Activated CD4-positive, alpha-beta T cell treated with anti-CD3 and anti-CD28 coated beads, Interleukin-2, amount 50 U/mL, for 16 hours (primary cell): ENCODE measurements at regions not wholly inside any gene's neighbourhood (a gene's known extent, or its start where the extent isn't known, plus 50 kb on each side); places are given as distances from the start of the nearest gene placed in this dataset.
"Not testable (repeated sequence)": the region's sequence is repeated elsewhere in the genome, so short reads cannot be mapped to it uniquely, and the experiment has no call there.

Experiments used
- DNase-seq: peaks from one replicate; pipeline ENCODE4 v3.0.0-alpha.2; 2020

GRCh38 chr2:207372483-207372882 is 157.3 kb upstream of the CREB1 start:
- no peak for DNase-seq

DNA sequence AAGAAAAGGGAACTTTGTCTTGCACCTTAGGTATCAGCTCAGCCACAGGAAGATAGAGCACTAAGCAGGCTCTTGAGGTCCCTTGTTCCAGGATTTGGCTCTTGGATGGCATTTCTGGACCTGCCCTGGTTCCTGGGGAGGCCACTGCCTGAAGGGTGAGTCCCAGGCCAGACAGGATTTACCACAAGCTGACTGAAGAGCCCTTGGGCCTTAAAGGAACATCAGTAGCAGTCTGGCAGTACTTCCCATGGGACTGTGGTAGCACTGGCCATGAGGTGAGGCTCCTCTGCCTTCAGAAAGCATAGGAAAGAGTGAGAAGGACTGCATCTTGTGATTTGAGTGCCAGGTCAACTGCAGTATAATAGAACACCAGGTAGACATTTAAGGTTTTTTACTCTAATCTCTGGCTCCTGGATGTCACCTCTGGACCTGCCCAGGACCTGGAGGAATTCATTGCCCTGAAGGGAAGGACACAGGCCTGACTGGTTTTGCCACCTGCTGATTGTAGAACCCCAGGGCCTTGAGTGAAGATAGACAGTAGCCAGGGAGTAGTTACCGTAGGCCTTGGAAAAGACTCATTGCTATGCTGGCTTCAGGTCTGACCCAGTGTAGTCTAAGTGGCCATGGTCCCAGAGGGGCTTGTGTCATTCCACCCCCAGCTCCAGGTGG is 154.4 kb upstream of the CREB1 start:
- DNase-seq = no peak

DNA sequence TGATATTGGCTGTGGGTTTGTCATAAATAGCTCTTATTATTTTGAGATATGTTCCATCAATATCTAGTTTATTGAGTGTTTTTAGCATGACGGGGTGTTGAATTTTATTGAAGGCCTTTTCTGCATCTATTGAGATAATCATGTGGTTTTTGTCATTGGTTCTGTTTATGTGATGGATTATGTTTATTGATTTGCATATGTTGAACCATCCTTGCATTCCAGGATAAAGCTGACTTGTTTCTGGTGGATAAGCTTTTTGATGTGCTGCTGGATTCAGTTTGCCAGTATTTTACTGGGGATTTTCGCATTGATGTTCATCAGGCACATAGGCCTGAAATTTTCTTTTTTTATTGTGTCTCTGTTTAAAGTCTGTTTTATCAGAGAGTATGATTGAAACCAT is 151.1 kb upstream of the CREB1 start:
- DNase-seq = not testable (repeated sequence)

GRCh38 chr2:207385076-207385475 is 144.7 kb upstream of the CREB1 start:
- DNase-seq = no peak

- DNase-seq = no peak
Measured at GRCh38 chr2:207385903-207386302, 143.9 kb upstream of the CREB1 start.

DNA sequence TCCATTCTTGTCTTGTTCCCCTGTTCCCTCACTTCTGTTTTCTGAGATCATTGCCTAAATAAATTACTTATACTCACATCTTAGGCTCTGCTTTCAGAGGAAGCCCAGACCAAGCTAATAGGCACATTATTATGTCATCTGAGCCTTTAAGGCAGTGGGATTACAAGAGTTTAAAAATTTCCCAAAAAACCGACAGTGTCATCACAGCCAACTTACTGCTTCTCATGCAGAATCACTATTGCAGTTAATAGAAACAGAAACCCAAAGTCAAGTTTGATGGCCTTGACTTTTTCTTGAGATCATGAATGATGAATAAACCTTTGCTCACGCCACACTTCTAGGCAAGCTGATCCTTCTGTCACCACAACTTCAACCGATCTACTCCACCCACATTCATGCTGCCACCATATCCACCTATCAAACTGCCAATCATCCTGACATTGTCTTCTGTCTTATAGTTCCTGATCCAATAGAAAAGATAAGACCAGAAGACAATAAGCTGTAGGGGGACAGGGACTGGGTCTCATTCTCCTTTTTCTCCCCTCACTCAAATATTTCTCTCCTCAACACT is 142.7 kb upstream of the CREB1 start:
- DNase-seq = no peak

DNA sequence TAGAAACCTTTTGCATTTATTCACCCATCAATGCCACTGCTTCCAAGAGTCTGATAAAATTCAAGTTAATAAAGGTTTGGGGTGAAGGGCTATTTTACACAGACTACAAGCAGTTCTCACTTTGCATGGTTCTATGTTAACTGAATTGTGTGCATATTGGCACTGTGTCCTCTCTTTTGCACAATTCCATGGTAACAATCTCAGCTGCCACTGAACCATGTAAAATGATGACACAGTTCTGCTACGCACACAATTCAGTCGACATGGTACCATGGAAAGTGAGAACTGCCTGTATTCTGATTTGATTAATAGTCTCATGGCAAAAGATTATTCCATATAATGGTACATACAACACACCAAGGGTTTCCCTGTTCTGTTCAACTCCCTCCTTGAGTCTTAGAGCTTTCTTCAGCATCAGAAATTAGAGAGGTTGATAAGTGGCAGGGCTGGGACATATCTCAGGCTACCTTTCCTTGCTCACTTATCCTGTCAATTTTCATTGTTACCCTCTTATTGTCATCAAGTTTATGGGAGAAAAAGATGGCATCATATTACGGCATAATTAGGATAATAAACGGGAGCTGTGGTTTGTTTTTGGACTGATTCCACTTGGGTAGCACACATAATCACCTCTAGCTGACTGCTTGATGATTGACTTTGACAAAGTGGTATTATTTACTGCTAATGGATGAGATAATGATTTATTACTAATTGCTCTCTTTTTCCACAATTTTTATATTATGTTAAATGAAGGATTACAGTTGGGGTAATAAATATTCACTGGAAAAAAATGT is 139.3 kb upstream of the CREB1 start:
- no peak for DNase-seq

DNA sequence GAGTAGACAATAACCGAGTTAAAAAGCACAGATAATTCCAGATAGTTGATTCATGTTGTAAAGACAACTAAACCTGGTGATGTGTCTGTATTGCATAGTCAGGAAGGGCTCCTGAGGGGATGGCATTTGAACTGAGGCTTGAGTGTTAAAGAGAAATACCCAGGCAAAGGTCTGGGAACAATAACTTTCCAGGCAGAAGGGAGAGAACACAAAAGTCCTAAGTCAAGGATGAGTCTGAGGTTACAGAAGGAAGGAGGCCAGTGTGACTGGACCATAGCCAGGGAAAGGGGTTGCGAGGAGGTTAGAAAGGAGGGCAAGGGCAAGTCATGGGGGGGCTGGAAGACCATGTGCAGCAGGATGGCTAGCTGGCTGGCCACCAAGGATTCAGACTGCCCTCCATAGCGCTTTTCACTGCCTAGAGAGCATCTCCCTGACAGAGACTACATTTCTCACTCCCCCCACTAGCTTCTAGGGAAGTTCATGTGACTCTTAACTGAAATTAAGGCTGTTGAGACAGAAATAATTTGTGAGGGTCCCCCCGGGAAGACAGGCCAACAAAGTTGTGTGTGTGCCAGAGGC is 135.5 kb upstream of the CREB1 start:
- DNase-seq = no peak

- peak; percentile 68 for DNase-seq
Measured at GRCh38 chr2:207394812-207395534, 134.8 kb upstream of the CREB1 start.

- DNase-seq = no peak
Measured at GRCh38 chr2:207395535-207396251, 134.1 kb upstream of the CREB1 start.

DNA sequence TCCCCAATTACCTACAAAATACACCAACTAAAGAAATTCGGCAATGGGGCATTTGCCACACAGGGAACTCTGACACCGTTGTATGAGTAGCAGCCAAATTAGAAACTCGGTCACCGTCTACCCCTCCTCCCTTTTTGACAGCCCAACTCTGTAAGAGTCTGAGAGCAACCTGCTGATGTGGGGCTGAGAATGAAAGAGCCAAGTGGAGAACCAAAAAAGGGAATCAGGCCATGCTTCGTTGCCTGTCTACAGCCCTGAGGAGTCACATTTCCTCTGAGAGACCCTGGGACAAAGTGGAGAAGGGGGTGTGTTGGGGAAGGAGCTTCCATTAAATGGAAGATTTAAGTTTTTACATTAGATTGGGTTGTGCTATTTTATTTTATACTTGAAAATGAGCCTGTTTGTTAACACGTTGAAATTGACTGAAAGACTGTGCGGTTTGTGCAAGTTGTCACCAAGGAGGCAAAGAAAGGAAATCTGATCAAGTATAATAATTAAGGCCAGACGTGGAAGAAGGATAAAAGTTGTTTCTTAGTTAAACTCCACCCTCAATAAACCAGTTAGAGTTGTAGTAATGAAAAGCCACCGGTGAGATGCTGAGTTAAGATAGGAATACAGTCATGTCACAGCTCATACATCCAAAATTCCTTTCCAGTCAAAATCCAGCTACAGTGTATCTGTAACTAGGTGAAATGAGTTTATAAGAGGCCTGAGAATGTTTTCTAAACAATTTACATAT is 131.7 kb upstream of the CREB1 start:
- no peak for DNase-seq

DNA sequence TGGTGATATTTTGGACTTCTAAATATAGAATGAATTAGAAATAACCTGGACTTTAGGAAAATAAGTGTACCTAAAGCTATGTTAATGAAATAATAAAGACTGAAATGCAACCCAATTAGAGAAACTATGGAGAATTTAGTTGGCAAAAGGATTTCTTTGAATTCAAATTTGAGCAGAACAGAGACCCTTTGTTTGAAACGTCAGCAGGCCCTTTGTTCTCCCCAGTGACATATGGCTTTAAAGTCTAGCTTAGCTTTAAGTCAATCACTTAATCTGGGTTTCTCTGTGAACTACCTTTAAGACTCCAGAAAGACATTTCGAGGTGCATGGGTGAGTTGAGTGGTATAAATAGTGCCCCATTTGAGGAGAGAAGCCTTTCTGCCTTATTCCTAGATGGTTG is 130.5 kb upstream of the CREB1 start:
- no peak for DNase-seq

DNA sequence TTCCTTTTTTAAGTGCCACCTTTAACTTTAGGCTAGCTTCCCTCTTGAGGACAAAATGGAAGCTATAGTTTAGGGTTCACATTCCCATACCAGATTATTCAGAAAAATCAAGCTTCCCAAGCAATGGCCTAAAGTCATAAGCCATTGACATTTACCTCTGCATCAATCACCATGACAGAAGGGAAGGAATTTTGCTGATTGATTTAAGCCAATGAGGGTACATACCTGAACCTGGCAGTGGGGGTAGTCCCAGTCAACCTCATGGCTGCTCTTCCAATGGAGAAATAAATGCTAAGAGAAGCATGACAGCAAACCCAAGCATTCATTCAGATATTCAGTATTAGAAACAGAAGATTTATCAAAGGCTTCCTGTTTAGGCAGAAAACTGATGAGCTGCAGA is 128.4 kb upstream of the CREB1 start:
- no peak for DNase-seq

GRCh38 chr2:207403141-207403540 is 126.6 kb upstream of the CREB1 start:
- no peak for DNase-seq

- no peak for DNase-seq
Measured at GRCh38 chr2:207403950-207404349, 125.8 kb upstream of the CREB1 start.

- DNase-seq = no peak
Measured at GRCh38 chr2:207405150-207405549, 124.6 kb upstream of the CREB1 start.

DNA sequence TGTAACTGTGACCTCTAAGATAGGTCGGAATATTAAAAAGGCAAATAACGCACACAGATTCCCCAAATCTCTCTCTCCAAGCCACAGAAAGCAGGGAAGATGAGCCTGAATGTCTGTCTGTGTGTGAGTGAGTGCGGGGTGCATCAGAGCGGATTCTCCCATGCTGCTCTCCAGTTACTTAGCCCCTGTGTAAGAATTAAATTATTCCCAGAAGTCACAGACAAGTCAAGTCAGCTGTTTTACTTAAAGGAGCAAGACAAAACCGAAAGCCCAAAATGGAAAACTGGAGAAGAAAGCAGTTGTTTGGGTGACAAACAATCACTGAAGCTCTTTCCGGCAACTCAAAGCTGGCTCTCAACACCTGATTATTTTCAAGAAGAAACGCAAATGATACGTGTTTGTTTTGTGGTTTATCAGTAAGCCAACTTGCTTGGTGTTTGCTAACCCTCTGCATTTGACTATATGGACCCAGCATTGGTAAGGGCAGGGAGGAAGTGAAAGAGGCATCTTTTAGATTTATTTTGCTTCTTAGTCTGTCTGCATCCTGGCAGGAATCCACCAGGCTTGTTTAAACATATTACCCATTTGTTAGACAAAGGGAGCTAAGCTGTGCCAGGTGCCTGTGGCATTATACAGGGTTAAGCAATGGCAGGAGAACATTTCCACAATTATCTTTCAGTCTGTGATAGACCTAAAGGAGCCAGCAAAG is 121.5 kb upstream of the CREB1 start:
- DNase-seq = no peak

- DNase-seq = no peak
Measured at GRCh38 chr2:207409517-207409916, 120.2 kb upstream of the CREB1 start.

- no peak for DNase-seq
Measured at GRCh38 chr2:207412787-207413310, 116.9 kb upstream of the CREB1 start.

GRCh38 chr2:207413376-207413907 is 116.3 kb upstream of the CREB1 start:
- DNase-seq = no peak

GRCh38 chr2:207416111-207416510 is 113.7 kb upstream of the CREB1 start:
- no peak for DNase-seq
